ENCODE measurements at regions not wholly inside any gene's neighbourhood (a gene's known extent, or its start where the extent isn't known, plus 50 kb on each side); places are given as distances from the start of the nearest gene placed in this dataset.

GRCh38 chr16:61105544-61105943 lies 930.7 kb downstream of the CDH8 start:
- TF ChIP-seq CTCF (IDR thresholded peaks at IDR 0.05) = no peak
- TF ChIP-seq RFX5 (IDR thresholded peaks at IDR 0.05; ENCODE audit: low read length) = no peak
- TF ChIP-seq EP300 (IDR thresholded peaks at IDR 0.05; ENCODE audit: borderline replicate concordance in 1 of 2, low read depth in 1 of 2, low read length in 1 of 2) = no peak
- TF ChIP-seq RCOR1 (IDR thresholded peaks at IDR 0.05; ENCODE audit: low read length) = no peak
- no peak for TF ChIP-seq USF2 (IDR thresholded peaks at IDR 0.05; ENCODE audit: borderline replicate concordance, low read depth, low read length)
- TF ChIP-seq FOXJ3 (CRISPR knock-in tag; IDR thresholded peaks at IDR 0.05) = no peak
- no peak for TF ChIP-seq POLR2AphosphoS5 (IDR thresholded peaks at IDR 0.05; ENCODE audit: low read depth, low read length)
- TF ChIP-seq CHD2 (IDR thresholded peaks at IDR 0.05; ENCODE audit: low read length, partially characterized antibody) = no peak
- TF ChIP-seq GABPA (IDR thresholded peaks at IDR 0.05; ENCODE audit: low read depth) = no peak

All from SK-N-SH (cell line).